Epidermal melanocyte (primary cell): ENCODE measurements at regions not wholly inside any gene's neighbourhood (a gene's known extent, or its start where the extent isn't known, plus 50 kb on each side); places are given as distances from the start of the nearest gene placed in this dataset.
A peak's percentile ranks its signal among the peaks of the same experiment; 100 is the strongest.
"Not testable (repeated sequence)": the region's sequence is repeated elsewhere in the genome, so short reads cannot be mapped to it uniquely, and the experiment has no call there.

ENCODE experiments used
- DNase-seq: peaks from one replicate; pipeline ENCODE4 v3.0.0; 2011; ENCODE audit warnings: low spot score; ENCODE audit not compliant: insufficient read length

GRCh38 chr4:147157860-147158701 lies 212.4 kb upstream of the TTC29 start:
- DNase-seq: no peak

DNA sequence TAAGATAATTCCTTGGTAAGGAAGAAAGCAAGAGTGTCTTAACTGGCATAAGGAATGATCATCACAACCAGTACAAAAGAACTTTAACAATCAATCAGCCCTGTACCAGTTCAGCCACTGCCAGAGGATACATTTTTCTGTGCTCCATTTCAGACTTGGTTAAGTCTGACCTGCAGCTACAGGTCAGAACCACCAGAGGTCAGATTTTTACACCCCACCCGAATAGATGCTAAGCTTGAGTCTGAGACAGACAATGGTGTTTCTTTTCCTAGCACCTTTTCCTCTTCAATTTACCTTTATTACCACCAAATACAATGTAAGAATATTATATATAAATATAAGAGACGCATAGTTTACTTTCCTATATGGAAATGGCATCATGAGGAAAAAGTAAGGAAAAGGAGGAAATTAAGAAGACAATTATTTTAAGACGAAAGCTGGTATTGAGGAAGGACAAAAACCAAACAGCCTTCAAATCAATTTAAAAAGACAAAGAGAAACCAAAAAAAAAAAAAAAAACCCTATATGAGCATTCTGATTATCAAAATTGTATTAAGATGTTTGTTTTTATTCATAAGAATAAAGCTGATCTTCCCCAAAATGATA lies 215.3 kb upstream of the TTC29 start:
- peak; percentile 36 for DNase-seq

DNA sequence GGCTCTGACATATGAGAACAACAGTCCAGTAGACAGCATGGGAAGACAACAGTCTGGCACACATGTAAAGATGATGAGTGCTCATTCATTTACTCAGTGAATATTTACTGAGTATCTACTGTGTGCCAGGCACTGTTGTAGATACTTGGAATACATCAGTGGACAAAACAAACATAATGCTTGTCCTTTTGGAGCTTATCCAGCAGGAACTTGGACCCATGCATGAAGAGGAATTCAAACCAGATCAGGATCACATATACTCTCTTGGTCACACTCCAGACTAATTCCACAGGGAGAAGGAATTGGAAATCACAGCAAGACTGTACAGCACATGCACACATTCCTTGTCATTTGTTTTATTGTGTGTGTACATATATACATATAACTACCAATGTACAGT lies 217.6 kb upstream of the TTC29 start:
- no peak for DNase-seq

DNA sequence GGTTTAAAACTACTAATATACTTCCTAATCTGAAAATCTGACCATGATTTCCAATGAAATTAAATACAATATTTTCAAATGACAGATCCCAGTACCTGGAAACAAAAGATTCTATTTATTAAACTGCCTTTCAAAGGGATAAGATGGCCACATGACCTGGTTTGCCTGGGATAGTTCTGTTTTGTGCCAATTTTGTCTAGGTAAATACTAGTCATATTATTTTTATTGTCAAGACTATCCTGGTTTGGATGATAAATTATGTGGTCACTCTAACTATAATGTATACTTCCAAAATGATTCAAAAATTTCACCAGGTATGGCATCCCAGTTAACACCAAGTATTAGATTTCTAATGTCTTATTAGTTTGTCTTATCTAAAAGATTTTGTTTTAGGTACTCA lies 222.5 kb upstream of the TTC29 start:
- not testable (repeated sequence) for DNase-seq

GRCh38 chr4:147173322-147173721 lies 227.7 kb upstream of the TTC29 start:
- DNase-seq: no peak

GRCh38 chr4:147173797-147174432 lies 228.3 kb upstream of the TTC29 start:
- no peak for DNase-seq

- no peak for DNase-seq
These were observed 228.9 kb upstream of the TTC29 start for GRCh38 chr4:147174591-147174990.

GRCh38 chr4:147175460-147176025 lies 229.9 kb upstream of the TTC29 start:
- DNase-seq: no peak

GRCh38 chr4:147182041-147182440 lies 236.4 kb upstream of the TTC29 start:
- no peak for DNase-seq

- DNase-seq: no peak
These were observed 247.0 kb upstream of the TTC29 start for GRCh38 chr4:147192679-147193078.

DNA sequence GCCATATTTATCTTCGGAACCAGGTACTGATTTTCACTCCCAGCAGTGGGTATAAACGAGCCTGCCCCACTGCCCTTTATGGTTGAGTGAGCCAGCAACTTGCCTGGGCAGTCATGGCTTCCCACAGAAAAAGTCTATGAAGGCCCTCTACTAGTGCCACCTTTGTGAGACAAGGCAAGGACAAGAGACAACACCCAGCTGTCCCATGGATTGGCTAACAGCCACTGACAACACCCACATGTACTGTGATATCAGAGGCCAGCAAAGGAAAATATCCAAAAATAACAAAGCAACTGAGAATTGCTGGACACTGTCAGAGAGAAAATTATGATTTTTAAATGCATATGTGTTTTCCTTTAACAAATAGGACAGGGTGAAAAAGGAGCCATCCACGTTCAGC lies 248.4 kb upstream of the TTC29 start:
- no peak for DNase-seq

DNA sequence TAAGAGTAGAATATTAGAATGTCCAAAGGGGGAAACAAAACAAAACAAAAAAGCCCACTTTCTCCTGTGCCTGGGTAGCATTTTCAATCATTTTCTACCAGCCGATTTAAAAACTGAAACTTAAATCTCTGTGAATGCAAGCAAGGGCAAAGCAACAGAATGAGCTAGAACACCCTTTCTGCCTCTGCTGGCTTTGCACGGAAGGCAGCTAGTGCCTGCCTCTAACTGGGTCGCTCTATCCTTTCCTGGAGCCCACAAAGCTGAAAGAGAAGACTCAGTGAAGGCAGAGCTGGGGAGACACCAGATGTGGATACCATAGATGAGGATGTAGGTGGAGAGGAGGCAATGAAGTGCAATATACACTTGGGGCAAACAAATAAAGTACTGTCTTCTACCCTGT lies 248.9 kb upstream of the TTC29 start:
- no peak for DNase-seq

DNA sequence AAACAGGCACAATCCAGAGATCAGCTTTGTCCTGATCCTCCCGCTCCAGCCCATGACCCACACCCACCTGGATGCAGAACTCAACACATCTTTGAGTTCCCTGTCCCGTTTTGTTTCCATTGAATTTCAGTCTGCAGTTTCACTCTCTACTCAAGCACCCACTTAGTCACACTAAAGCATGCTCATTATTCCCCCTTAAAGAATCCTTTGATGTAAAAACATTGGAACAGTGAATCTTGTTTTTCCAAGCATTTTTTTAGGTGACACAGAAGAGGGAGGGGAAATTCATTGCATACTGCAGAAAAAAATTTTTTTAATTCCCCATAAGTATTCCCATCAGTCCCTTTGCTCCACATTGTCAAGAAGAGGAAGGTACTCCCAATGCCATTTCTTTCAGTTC lies 249.7 kb upstream of the TTC29 start:
- no peak for DNase-seq

DNA sequence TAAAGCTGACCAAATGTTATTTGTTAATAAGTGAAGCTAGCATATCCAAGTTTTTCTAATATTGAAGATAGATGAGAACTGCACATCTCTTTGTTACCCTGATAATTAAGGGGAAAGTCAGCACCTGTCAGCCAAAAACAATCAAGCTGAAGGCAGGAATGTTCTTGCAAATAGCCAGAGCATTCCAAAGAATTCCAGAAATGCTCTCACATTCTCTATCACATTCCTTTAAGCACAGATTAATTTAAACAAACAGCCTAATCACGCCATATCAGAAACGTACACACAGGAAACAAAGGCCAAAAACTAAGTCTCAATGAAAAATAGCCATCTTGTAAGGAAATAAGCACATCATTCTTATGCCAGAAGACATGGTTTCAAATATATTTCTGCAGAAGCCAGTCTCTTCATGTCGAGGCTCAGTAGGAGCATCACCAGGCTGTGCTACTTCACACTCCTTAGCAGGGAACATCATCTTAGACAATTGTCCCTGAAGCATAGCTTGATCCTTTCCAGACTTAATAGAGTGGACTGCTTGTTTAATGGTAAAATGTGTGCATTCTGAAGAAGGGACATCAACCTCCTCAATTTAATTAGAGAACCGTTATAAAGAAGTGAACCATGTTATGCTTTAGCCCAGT lies 252.9 kb upstream of the TTC29 start:
- DNase-seq: no peak

DNA sequence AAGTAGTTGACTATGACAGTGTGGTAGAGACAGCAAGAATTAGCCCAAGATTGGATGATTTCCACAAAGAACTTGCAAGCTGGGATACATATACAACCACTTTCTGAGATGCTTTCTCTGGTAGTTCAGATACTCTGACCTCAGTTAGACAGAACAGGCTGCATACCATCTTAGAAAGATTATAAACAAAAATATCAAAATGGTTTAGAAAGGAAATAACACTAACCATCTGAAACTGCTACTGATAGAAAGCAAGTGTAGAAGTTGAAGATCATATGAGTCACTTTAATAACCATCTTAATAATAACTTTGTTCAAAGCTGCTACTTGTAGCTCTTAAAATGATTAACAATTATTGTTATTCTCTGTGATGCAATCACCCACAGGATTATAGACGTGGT lies 255.4 kb upstream of the TTC29 start:
- no peak for DNase-seq

DNA sequence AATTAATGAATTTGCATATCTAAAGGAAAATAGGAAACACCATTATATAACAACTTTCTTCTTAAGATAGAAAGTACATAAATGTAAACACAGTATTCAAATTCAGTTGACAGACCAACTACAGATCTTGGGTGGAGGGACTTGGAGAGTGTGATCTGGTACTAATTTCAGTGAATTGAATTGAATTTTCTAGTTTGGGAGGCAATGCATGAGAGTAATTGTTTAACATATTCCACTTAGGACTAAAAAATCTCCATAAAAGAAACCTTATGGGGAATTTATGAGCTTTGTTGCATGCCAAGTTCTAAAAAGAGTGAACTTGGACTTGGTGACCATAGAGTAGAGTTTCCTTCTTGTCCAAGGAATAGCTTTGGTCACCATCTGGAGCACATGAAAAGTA lies 261.1 kb upstream of the TTC29 start:
- no peak for DNase-seq

GRCh38 chr4:147207911-147208310 lies 262.2 kb upstream of the TTC29 start:
- DNase-seq: no peak

DNA sequence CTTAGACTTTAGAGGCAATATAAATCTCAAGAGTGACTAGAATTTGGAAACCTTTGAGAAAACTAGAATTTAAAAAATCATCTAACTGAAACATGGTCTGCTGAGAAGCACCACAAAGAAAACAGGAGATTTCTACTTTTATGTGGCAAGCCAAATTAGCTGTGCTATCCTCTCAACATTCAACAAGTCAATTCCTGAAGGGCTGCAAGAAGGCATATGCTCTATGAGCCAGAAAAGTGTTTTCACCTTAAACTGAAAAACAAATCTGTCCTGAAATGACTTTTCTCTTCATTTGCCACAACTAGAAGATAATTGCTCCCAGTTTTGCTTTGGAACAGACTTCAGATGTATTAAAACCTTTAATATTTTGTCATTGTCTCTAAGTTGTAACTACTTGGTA lies 263.2 kb upstream of the EDNRA start:
- no peak for DNase-seq

DNA sequence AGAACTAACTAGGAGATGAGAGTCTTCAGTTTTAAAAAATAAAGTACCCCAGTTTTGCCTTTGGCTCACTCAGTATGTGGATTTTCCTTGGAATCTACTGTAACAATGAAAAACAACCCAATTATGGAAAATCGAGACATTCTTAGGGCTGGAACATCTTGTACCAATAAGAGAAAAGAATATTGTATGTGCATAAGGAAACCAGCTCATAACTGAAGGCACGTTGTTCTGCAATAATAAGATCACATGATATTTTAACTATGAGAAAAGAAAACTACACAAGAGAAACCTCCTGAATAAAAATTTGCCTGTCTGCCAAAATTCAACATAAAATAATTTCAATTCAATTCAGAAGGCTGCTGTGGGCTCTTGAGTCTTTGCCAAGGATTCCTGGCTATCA lies 261.8 kb upstream of the EDNRA start:
- no peak for DNase-seq

- DNase-seq: no peak
These were observed 260.1 kb upstream of the EDNRA start for GRCh38 chr4:147220833-147221232.

DNA sequence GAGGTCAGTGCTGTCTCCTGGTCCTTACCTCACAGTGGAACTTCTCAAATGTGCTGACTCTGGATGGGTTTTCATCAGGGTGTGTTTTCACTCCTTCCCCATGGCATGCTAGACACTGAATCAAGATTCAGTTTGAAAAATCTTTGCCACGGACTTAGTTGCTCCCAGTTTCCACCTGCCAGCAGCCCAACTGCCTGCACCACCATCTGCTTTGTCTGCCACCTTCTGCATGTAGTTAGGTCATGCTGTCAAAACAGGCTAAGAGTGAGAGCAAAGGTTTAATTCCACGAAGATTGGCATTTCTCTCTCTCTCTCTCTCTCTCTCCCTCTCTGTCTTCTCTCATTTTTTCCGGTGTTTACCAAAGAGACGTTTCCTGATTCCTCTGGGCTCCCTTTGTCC lies 258.0 kb upstream of the EDNRA start:
- no peak for DNase-seq

GRCh38 chr4:147223576-147223975 lies 257.3 kb upstream of the EDNRA start:
- no peak for DNase-seq
